GM12891 (cell line): ENCODE measurements at regions not wholly inside any gene's neighbourhood (a gene's known extent, or its start where the extent isn't known, plus 50 kb on each side); places are given as distances from the start of the nearest gene placed in this dataset.

ENCODE experiments used
- POLR2A ChIP-seq: IDR thresholded peaks from 2 replicates; pipeline ENCODE4 v1.6.1; 2011; ENCODE audit warnings: low read depth, low read length, control low read depth
- POLR2AphosphoS5 ChIP-seq: IDR thresholded peaks from 2 replicates; pipeline ENCODE4 v1.6.1; 2011; ENCODE audit warnings: low read depth, low read length, control low read depth
- POU2F2 ChIP-seq: IDR thresholded peaks from 2 replicates; pipeline ENCODE4 v1.6.1; 2011; ENCODE audit warnings: low read depth, mild to moderate bottlenecking, control low read depth, low read length, moderate library complexity
- TAF1 ChIP-seq: IDR thresholded peaks from 2 replicates; pipeline ENCODE4 v1.6.1; 2011; ENCODE audit warnings: low read depth, low read length, control low read depth

DNA sequence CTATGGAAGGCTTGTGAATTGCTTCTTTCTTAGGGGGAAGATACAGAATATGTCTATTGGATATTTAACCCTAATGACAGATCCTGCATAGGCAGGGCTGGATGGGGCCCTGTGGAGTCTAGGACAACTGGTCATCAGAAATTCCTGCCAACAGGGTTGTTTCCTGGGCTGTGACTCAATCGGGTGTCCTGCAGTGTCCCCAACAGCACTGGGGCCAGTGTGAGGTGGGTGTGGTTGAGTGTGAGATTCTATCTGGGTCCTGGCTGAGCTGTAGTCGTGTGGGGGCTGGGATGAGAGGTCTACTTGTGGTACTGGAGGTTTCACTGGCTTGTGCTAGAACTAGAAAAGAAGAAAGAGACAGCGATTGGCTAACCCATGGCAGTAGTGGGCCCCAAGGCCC, 87.3 kb upstream of the WDR1 start:
- TF ChIP-seq POLR2AphosphoS5 (no peak), POLR2A (no peak), TAF1 (no peak), POU2F2 (no peak)
